HG02763 (cell line): ENCODE measurements at regions not wholly inside any gene's neighbourhood (a gene's known extent, or its start where the extent isn't known, plus 50 kb on each side); places are given as distances from the start of the nearest gene placed in this dataset.

Source experiments
- ATAC-seq: cut with Tn5 transposase; IDR thresholded peaks from one replicate; pipeline ENCODE4 v1.9.1; 2021; ENCODE audit warnings: mild to moderate bottlenecking, moderate library complexity; ENCODE audit not compliant: unreplicated experiment

DNA sequence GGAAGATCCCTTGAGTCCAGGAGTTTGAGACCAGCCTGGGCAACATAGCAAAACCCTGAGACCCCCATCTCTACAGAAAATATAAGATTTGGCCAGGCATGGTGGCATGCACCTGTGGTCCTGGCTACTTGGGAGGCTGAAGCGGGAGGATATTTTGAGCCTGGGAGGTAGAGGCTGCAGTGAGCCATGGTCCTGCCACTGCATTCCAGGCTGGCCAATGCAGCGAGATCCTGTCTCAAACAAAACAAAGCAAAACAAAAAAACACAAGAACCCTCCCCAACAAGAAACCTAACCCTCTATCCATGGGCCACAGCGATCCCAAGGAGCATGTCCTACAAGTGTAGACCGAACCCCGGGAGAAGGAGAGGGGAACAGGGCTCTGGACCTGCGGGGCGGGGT is 133.3 kb downstream of the MGAT5B start:
- ATAC-seq = no peak

- ATAC-seq = no peak
Measured at GRCh38 chr17:77002103-77003045, 134.2 kb downstream of the MGAT5B start.

DNA sequence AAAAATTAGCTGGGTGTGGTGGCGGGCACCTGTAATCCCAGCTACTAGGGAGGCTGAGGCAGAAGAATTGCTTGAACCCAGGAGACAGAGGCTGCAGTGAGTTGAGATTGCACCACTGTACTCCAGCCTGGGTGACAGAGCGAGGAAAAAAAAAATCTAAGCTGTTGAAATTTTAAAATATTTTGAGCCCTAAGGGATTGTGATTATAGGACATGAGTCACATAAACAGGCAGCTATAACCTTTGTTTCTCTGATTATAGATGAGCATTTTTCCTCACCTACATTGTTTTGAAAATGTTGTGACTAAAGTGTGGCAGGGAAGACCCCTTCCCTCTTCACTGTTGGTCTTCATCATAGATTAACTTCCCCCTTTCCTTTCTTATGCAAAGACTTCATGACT is 135.5 kb downstream of the MGAT5B start:
- ATAC-seq = no peak

GRCh38 chr17:77006971-77007649 is 133.7 kb upstream of the SEC14L1 start:
- no peak for ATAC-seq

DNA sequence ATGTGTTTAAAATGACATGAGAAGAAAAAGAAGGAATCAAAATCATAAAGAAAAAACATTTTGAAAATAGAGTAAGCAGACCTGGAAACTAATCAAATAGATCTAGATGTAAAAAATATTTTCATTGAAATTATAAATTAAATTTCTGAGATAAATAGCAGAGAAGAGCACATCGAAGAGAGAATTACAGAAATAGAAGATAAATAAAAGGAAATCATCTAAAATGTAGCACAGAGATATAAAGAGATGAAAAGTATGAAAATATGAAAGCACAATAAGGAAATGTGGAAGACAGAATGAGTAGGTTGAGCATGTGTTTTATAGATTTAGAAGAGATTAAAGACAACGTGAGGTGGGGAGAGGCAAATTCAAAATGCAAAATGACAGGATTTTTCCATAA is 130.9 kb upstream of the SEC14L1 start:
- no peak for ATAC-seq

- ATAC-seq = no peak
Measured at GRCh38 chr17:77010667-77011066, 130.1 kb upstream of the SEC14L1 start.

- no peak for ATAC-seq
Measured at GRCh38 chr17:77011173-77012011, 129.4 kb upstream of the SEC14L1 start.

DNA sequence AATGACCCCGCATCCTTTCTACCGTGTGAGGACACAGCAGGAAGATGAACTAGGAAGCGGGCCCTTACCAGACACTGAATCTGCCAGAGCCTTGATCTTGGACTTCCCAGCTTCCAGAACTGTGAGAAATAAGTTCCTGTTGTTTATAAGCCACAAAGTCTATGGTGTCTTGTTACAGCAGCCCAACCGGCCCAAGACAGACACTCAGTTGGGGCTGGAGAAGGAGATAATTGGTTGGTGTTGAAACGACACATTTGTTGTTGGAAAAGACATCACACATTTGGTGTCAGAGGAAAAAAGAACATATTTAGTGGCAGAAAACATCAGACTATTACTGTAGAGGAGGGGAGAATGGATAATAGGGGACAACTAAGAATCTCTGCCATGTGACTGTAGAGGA is 122.3 kb upstream of the SEC14L1 start:
- ATAC-seq = no peak

- ATAC-seq = no peak
Measured at GRCh38 chr17:77019893-77020379, 120.8 kb upstream of the SEC14L1 start.

- ATAC-seq = no peak
Measured at GRCh38 chr17:77020973-77021372, 119.8 kb upstream of the SEC14L1 start.

DNA sequence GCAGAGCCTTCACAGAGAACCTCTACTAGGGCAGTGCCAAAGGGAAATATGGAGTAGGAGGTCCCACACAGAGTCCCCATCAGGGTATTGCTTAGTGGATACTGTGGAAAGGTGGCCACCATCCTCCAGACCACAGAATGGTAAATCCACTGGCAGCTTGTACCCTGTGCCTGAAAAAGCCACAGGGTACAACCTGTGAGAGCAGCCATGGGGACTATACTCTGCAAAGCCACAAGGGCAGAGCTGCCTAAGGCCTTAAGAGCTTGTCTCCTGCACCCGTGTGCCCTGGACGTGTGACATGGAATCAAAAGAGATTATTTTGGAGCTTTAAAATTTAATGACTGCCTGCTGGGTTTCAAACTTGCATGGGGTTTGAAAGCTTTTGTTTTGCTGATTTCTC is 118.0 kb upstream of the SEC14L1 start:
- ATAC-seq = no peak

- ATAC-seq = no peak
Measured at GRCh38 chr17:77025781-77026180, 115.0 kb upstream of the SEC14L1 start.

- ATAC-seq = no peak
Measured at GRCh38 chr17:77027271-77027889, 113.4 kb upstream of the SEC14L1 start.

- ATAC-seq = no peak
Measured at GRCh38 chr17:77028900-77029299, 111.9 kb upstream of the SEC14L1 start.

GRCh38 chr17:77032929-77033328 is 107.8 kb upstream of the SEC14L1 start:
- no peak for ATAC-seq

DNA sequence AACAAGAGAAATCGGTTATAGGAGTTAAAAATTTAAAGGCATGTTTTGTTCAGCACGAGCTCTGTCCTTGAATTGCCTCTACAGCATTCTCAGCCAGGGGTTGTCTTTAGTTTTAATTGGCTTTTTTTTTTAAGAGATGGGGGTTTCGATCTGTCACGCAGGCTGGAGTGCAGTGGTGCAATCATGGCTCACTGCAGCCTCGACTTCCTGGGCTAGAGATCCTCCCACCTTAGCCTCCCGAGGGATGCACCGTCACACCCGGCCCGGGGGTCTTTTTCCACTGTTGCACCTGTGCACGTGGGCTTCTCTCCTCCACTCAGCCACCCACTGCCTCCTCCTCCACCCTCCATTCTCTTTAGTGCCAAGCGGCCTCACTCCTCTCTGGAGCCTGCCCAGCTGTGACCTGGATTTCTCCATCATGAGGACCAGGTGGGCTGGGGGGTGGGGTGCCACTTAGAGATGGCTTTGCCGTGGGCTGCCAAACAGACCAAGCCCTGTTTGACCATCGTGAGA is 106.8 kb upstream of the SEC14L1 start:
- ATAC-seq = no peak

GRCh38 chr17:77034677-77035424 is 105.9 kb upstream of the SEC14L1 start:
- no peak for ATAC-seq

DNA sequence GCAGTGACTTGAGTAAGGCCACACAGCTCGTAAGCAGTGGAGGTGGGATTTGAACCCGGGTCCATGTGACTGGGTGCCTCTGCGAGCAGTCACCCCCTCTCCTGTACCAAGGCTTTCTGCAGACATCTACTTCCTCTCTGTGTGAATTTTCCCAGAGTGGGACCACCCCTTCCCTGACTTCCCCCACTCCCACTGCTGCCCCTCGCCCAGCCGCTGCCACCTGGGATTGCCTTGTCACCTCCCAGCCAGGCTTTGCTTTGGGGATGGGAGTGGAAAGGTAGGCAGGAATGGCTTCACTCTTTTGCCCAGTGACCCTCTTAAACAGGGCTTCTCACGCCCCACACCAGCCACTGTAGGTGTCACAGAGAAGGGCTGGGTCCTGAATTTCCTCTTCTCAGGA is 105.2 kb upstream of the SEC14L1 start:
- no peak for ATAC-seq

- ATAC-seq = no peak
Measured at GRCh38 chr17:77036136-77036840, 104.5 kb upstream of the SEC14L1 start.
